CD4-positive, alpha-beta memory T cell (primary cell): ENCODE measurements at regions not wholly inside any gene's neighbourhood (a gene's known extent, or its start where the extent isn't known, plus 50 kb on each side); places are given as distances from the start of the nearest gene placed in this dataset.

Experiments used
- CTCF ChIA-PET: fragments of 350-600 bp; sonication (Branson Sonifier 250); formaldehyde crosslinking; loops from one replicate; lab custom pipeline; 2021; ENCODE audit warnings: inconsistent platforms; ENCODE audit not compliant: partially characterized antibody; lab: Charles Lee
- POLR2A ChIA-PET: fragments of 350-600 bp; sonication (Branson Sonifier 250); formaldehyde crosslinking; loops from one replicate; lab custom pipeline; 2021; ENCODE audit not compliant: partially characterized antibody; lab: Charles Lee
- DNase-seq, 5 donors: peaks; one replicate each; pipeline versions ENCODE4 v3.0.0 to v3.0.0-alpha.2; 2020 to 2022; ENCODE audit warnings: mixed read lengths in 1 of 5
- H3K27ac ChIP-seq: one replicate; pipeline ENCODE4 v1.7.0; 2013; ENCODE audit warnings: low read depth, low read length
- H3K27me3 ChIP-seq: 2 replicates; pipeline ENCODE4 v1.7.0; 2013; ENCODE audit warnings: mild to moderate bottlenecking, low read length, moderate library complexity; ENCODE audit not compliant: insufficient read depth
- H3K36me3 ChIP-seq: 2 replicates; pipeline ENCODE4 v1.7.0; 2013; ENCODE audit warnings: mild to moderate bottlenecking, low read length, moderate library complexity; ENCODE audit not compliant: insufficient read depth
- H3K4me1 ChIP-seq: 2 replicates; pipeline ENCODE4 v1.7.0; 2013; ENCODE audit warnings: mild to moderate bottlenecking, low read length, moderate library complexity; ENCODE audit not compliant: insufficient read depth
- H3K4me3 ChIP-seq, 2 donors: one replicate each; pipeline ENCODE4 v1.7.0; 2013; ENCODE audit warnings: low read length in 2 of 2, mild to moderate bottlenecking in 1 of 2
- H3K9me3 ChIP-seq, 2 donors: one replicate each; pipeline ENCODE4 v1.7.0; 2013; ENCODE audit warnings: low read length in 2 of 2, control low read depth in 1 of 2; ENCODE audit not compliant: control insufficient read depth in 1 of 2
- H3K27ac Mint-ChIP-seq, 7 donors: one replicate each; pipeline ENCODE4 v1.8.0; 2020 to 2021; ENCODE audit warnings: mixed read lengths in 7 of 7, mild to moderate bottlenecking in 6 of 7, inconsistent platforms in 3 of 7, moderate library complexity in 3 of 7
- H3K27me3 Mint-ChIP-seq, 2 donors: one replicate each; pipeline ENCODE4 v1.8.0; 2020 to 2021; ENCODE audit warnings: mixed read lengths in 2 of 2
- H3K36me3 Mint-ChIP-seq, 2 donors: one replicate each; pipeline ENCODE4 v1.8.0; 2020 to 2021; ENCODE audit warnings: mixed read lengths in 2 of 2, inconsistent platforms in 1 of 2, mild to moderate bottlenecking in 1 of 2
- H3K4me1 Mint-ChIP-seq, 4 donors: one replicate each; pipeline ENCODE4 v1.8.0; 2020 to 2021; ENCODE audit warnings: mixed read lengths in 4 of 4, mild to moderate bottlenecking in 1 of 4
- H3K4me3 Mint-ChIP-seq, 8 donors: one replicate each; pipeline ENCODE4 v1.8.0; 2020 to 2021; ENCODE audit warnings: mixed read lengths in 8 of 8, mild to moderate bottlenecking in 7 of 8, moderate library complexity in 6 of 8, inconsistent platforms in 3 of 8
- H3K9me3 Mint-ChIP-seq, 8 donors: one replicate each; pipeline ENCODE4 v1.8.0; 2020 to 2021; ENCODE audit warnings: mixed read lengths in 8 of 8, mild to moderate bottlenecking in 5 of 8, inconsistent platforms in 3 of 8, moderate library complexity in 1 of 8
- intact Hi-C: fragments of 100-400 bp; cut with micrococcal nuclease; formaldehyde crosslinking; loops from one replicate; pipeline ENCODE4 v1.15.1; 2023

DNA sequence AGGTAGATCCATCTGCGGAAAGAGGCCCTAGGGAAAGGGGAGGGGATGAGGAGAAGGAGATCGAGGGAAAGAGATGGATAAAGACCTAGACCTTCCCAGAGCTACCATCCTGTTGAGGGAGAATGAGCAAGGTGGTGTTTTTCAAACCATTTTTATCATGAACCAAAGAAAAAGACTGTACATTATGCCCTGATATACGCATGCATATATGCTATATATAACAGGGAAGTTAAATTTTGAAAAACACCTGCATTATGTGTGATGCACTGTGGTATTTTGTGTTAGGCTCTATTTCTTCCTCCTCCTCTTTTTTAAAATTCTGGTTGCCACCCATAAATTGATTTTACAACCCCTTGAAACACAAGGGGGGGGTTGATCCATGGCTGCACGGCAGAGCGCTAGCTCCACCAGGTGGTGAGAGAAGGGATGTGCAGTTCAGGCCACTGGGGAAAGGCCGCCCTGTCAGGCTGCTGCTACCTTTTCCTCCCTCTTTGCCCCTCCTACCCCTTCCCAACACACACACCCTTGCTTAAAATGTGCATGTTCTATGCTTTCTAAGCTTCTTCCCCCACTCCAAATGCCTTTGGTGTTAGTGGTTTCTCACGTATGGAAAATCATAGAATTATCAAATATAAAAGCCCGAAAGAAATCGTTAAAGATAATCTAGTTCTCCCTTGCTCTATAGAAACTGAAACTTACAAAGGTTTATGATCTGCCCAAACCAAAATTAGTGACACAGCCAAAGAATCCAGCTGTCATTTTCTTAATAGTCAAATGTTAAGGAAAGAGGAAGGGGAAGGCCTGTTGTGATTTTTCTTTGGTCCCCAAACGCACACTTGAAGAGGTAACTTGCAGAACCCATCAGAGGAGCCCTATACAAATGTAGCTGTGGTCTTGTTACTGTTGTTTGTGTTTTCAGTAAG, 262.0 kb upstream of the UMPS start:
- ChIA-PET POLR2A (no interaction called here), CTCF (no interaction called here)
- Histone ChIP-seq H3K4me3 (no peak overlapping the region), H3K9me3 (no peaks in the 10 kb centered on the region), H3K27ac (no peak overlapping the region), H3K27me3 (no peaks in the 10 kb centered on the region), H3K36me3 (no peaks in the 10 kb centered on the region), H3K4me1 (no peaks in the 10 kb centered on the region)
- Mint-ChIP-seq H3K27ac (no peak overlapping the region), H3K4me3 (no peak overlapping the region), H3K4me1 (no peaks in the 10 kb centered on the region), H3K27me3 (peaks cover 9 to 23% of the 10 kb centered on the region in 2 donors), H3K9me3 (peaks cover 0 to 2% (median 0%) of the 10 kb centered on the region in 8 donors), H3K36me3 (no peaks in the 10 kb centered on the region)
- intact Hi-C loops, result no loop called here
- peak in 1 of 5 donors; percentile 9 for DNase-seq

DNA sequence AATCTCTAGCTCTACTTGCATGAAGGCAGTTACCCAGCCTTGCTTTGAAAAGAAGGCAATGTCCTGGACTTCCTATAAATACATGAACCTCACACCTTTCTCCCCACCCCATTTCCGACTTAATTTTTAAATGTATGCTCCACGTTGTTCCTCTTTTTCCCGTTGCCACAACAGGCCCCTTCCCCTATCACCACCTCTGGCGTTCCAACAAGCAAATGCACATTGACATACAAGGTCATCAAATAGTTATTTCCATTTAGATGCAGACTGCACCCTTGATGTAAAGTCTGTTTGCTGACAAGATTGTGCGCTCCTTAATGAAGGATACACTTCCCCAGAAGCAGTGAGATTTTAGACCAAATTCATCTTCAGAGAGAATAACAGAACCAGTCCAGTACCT, 260.7 kb upstream of the UMPS start:
- Histone ChIP-seq H3K9me3 (no peaks in the 10 kb centered on the region), H3K27ac (no peak overlapping the region), H3K27me3 (no peaks in the 10 kb centered on the region), H3K36me3 (no peaks in the 10 kb centered on the region), H3K4me3 (no peak overlapping the region), H3K4me1 (no peaks in the 10 kb centered on the region)
- Mint-ChIP-seq H3K27me3 (peaks cover 10 to 26% of the 10 kb centered on the region in 2 donors), H3K27ac (no peak overlapping the region), H3K4me1 (no peaks in the 10 kb centered on the region), H3K9me3 (peaks cover 0 to 2% (median 0%) of the 10 kb centered on the region in 8 donors), H3K4me3 (no peak overlapping the region), H3K36me3 (no peaks in the 10 kb centered on the region)
- no peak for DNase-seq
- ChIA-PET POLR2A (no interaction called here), CTCF (no interaction called here)
- intact Hi-C loops, result no loop called here

DNA sequence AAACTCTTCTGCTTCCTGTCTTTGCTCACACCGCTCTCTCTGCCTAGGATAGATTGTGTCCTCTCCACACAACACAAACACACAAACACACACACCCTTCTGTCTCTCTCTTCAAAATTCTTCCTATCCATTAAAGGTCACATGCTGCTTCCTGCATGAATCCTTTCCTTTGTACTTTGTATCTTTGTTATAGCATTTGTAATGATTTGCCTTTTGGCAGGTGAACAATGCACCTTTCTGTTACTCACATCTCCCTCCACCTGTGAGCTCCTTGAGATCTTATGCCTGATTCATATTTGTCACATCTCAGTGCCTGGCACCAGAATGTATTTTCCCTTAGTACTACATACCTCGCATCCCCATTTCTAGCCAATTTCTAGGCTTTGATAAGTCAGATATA, 251.4 kb upstream of the UMPS start:
- intact Hi-C loops, result no loop called here
- H3K27ac Mint-ChIP-seq, result no peak overlapping the region
- Histone ChIP-seq H3K27me3 (no peaks in the 10 kb centered on the region), H3K36me3 (no peaks in the 10 kb centered on the region), H3K27ac (no peak overlapping the region), H3K4me1 (no peaks in the 10 kb centered on the region), H3K9me3 (no peaks in the 10 kb centered on the region), H3K4me3 (no peak overlapping the region)
- DNase-seq, result no peak
- no peaks in the 10 kb centered on the region for H3K36me3 Mint-ChIP-seq
- ChIA-PET CTCF (no interaction called here), POLR2A (no interaction called here)
- no peaks in the 10 kb centered on the region for H3K9me3 Mint-ChIP-seq
- H3K4me3 Mint-ChIP-seq, result no peak overlapping the region
- H3K27me3 Mint-ChIP-seq, result peaks cover 6 to 11% of the 10 kb centered on the region in 2 donors
- no peaks in the 10 kb centered on the region for H3K4me1 Mint-ChIP-seq

DNA sequence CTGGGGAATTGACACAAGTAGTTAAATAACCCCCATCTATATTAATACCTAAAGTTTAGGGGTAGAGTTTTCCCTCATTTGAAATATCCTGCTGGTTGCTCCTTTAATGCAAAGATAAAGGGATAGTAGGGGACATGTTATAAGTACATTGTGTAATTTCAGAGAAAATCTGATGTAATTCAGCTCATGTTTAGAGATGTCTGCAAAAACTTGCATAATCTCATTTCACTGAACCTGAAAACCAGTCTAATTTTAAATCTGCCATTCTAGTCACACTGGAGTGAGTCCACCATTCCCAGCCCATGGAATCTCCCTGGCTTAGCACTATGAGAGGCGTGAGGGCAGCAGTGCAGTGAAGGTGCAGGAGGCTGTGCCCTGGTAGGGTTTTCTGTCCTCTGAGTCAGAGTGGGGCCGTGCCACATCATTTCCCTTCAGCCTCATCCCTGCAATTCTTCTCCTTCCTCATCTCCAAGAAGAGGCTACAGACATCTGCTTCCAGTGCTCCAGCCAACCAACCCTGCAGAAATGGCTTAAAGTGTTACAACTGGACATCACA, 246.3 kb upstream of the UMPS start:
- POLR2A ChIA-PET, result no interaction called here
- no peaks in the 10 kb centered on the region for H3K27me3 ChIP-seq
- peaks cover 12 to 23% of the 10 kb centered on the region in 2 donors for H3K27me3 Mint-ChIP-seq
- intact Hi-C loops, result no loop called here
- H3K4me3 ChIP-seq, result no peak overlapping the region
- DNase-seq, result no peak
- no peak overlapping the region for H3K27ac Mint-ChIP-seq
- H3K27ac ChIP-seq, result no peak overlapping the region
- H3K36me3 Mint-ChIP-seq, result no peaks in the 10 kb centered on the region
- H3K4me3 Mint-ChIP-seq, result no peak overlapping the region
- CTCF ChIA-PET, result no interaction called here
- H3K9me3 Mint-ChIP-seq, result no peaks in the 10 kb centered on the region
- no peaks in the 10 kb centered on the region for H3K4me1 ChIP-seq
- H3K4me1 Mint-ChIP-seq, result no peaks in the 10 kb centered on the region
- H3K36me3 ChIP-seq, result no peaks in the 10 kb centered on the region
- H3K9me3 ChIP-seq, result no peaks in the 10 kb centered on the region

DNA sequence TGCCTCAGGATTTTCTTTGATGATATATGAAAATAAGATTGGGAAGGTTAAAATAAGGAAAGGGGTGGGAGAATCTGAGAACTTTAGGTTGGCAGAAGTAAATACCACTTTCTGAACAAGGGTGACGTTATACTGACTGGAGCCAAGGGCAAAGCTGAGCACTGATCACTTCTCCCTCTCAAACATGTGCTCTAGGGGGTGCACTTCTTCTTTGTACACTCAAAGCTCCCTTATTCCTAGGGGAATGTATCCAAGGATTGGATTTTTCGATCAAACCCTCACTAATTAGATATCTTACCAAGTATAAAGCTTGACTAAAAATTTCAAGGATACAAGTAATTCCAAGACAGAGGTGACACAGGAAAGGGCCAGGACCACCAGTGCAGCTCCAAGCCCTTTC, 243.9 kb upstream of the UMPS start:
- peaks cover 5 to 13% (median 10%) of the 10 kb centered on the region in 4 donors for H3K4me1 Mint-ChIP-seq
- peaks cover 16 to 23% of the 10 kb centered on the region in 2 donors for H3K27me3 Mint-ChIP-seq
- POLR2A ChIA-PET, result no interaction called here
- Histone ChIP-seq H3K9me3 (no peaks in the 10 kb centered on the region), H3K27ac (no peak overlapping the region), H3K36me3 (no peaks in the 10 kb centered on the region), H3K27me3 (no peaks in the 10 kb centered on the region), H3K4me3 (no peak overlapping the region), H3K4me1 (no peaks in the 10 kb centered on the region)
- intact Hi-C loops, result no loop called here
- DNase-seq, result no peak
- no peak overlapping the region for H3K27ac Mint-ChIP-seq
- no peak overlapping the region for H3K4me3 Mint-ChIP-seq
- H3K36me3 Mint-ChIP-seq, result no peaks in the 10 kb centered on the region
- CTCF ChIA-PET, result no interaction called here
- peaks cover 0 to 3% (median 0%) of the 10 kb centered on the region in 8 donors for H3K9me3 Mint-ChIP-seq

DNA sequence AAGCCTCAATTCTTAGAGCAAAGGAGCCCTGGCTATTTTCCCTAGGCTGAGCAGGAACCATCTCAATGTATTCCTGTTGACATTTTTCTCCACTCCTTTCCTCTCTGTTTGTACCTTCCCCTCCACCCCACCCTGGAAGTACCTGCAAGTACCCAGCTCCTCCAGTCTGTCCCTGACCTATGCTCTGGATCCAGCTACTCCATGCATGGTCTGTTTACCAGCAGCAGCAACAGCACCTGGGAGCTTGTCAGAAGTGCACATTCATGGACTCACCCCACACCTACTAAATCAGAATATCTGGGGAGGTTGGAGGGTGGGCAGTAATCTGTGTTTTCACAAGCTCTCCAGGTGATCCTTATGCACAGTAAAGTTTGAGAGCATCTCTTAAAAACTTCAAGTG, 240.7 kb upstream of the UMPS start:
- Mint-ChIP-seq H3K27me3 (peaks cover 6 to 19% of the 10 kb centered on the region in 2 donors), H3K9me3 (peaks cover 0 to 3% (median 0%) of the 10 kb centered on the region in 8 donors), H3K4me3 (no peak overlapping the region), H3K4me1 (peaks cover 7 to 18% (median 15%) of the 10 kb centered on the region in 4 donors), H3K27ac (peak overlapping the region in 1 of 7 donors; percentile 42), H3K36me3 (no peaks in the 10 kb centered on the region)
- ChIA-PET CTCF (interaction anchor here (1.1 kb wide), 1 partner anchor 71 kb away, joined by 3 read pairs; no protein-coding TSS in a partner anchor), POLR2A (no interaction called here)
- no peaks in the 10 kb centered on the region for H3K9me3 ChIP-seq
- H3K4me3 ChIP-seq, result no peak overlapping the region
- H3K4me1 ChIP-seq, result no peaks in the 10 kb centered on the region
- no peak overlapping the region for H3K27ac ChIP-seq
- no peak for DNase-seq
- intact Hi-C loops, result no loop called here
- H3K36me3 ChIP-seq, result no peaks in the 10 kb centered on the region
- H3K27me3 ChIP-seq, result no peaks in the 10 kb centered on the region

DNA sequence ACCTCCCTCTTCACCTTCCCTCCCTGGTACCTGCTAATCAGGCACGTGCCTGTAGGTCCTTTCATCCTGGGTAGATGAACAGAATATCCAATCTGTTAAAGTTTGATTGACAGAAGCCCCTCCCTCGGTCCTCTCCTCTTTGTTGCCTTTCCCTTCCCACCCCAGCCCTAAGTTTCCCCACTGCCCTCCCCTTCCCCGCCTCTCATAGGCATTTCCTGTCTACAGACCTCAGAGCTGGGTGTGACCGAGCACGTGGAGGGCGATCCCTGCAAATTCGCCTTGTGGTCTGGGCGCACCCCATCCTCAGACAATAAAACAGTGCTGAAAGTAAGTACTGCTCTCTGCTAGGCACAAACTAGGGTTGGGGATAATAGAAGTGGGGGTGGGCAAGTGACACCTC, 239.2 kb upstream of the UMPS start:
- intact Hi-C loops, result no loop called here
- no peaks in the 10 kb centered on the region for H3K27me3 ChIP-seq
- H3K4me3 ChIP-seq, result no peak overlapping the region
- no peak overlapping the region for H3K27ac ChIP-seq
- peak overlapping the region in 1 of 8 donors; percentile 6 for H3K4me3 Mint-ChIP-seq
- peaks cover 6 to 14% of the 10 kb centered on the region in 2 donors for H3K27me3 Mint-ChIP-seq
- H3K9me3 Mint-ChIP-seq, result peaks cover 0 to 3% (median 0%) of the 10 kb centered on the region in 8 donors
- no peaks in the 10 kb centered on the region for H3K36me3 ChIP-seq
- POLR2A ChIA-PET, result no interaction called here
- H3K9me3 ChIP-seq, result no peaks in the 10 kb centered on the region
- H3K27ac Mint-ChIP-seq, result peak overlapping the region in 1 of 7 donors; percentile 43
- H3K36me3 Mint-ChIP-seq, result no peaks in the 10 kb centered on the region
- peak in 1 of 5 donors; percentile 34 for DNase-seq
- peaks cover 7 to 18% (median 15%) of the 10 kb centered on the region in 4 donors for H3K4me1 Mint-ChIP-seq
- CTCF ChIA-PET, result interaction anchor here (0.5 to 1.2 kb wide), 2 partner anchors 59 to 664 kb away, joined by 3 to 4 read pairs; no protein-coding TSS in a partner anchor
- no peaks in the 10 kb centered on the region for H3K4me1 ChIP-seq
